ENCODE measurements at regions not wholly inside any gene's neighbourhood (a gene's known extent, or its start where the extent isn't known, plus 50 kb on each side); places are given as distances from the start of the nearest gene placed in this dataset.

DNA sequence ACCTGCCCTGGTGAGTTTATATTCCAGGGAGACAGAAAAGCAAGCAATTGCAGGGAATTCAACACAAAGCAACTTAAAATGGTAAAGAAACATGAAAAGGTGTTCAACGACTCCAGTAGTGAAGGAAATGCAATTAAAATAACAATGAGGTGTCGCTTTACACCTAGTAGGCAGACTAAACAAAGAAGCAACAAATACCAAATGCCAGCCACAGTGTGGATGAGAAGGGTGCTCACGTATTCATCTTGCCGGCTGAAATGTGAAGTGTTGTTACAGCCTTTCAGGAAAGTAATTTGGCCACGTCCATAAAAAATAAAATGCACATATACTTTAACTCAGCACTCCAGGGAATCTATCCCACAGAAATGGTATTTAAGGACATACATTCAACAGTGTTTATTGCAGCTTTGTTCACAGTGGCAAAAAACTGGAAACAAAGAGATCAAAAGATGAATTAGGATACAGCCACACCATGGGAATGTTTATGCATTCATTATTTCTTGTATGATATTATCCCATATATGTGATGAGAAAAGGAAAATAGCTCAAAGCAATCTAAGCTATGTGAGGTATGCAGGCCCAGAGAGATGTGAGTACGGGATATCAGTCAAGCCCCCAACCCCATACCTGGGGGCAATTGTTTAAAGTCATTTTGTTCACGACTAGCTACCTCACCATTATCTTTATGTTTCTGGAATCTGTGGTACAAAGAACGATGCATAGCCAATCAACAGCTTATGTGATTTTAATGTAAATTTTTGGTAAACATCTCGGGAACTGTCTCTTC, 266.0 kb upstream of the SOX4 start:
- no peak for TF ChIP-seq EZH2 (IDR thresholded peaks at IDR 0.05; ENCODE audit: insufficient read depth, poor library complexity, severe bottlenecking)
- no peak for TF ChIP-seq EZH2phosphoT487 (IDR thresholded peaks at IDR 0.05; ENCODE audit: insufficient read depth, low read depth)

Measured in GM23248 (cell line).